Esophagus squamous epithelium (tissue), 4 donors: ENCODE measurements at regions not wholly inside any gene's neighbourhood (a gene's known extent, or its start where the extent isn't known, plus 50 kb on each side); places are given as distances from the start of the nearest gene placed in this dataset.

Experiments used
- CTCF ChIP-seq, 6 experiments: fragments of 450-650 bp in 4 of 6; fragments of 200-600 bp in 2 of 6; sonication (generic) in 2 of 6; IDR thresholded peaks; one replicate each; pipeline ENCODE4 v1.5.1; 2016 to 2019; ENCODE audit warnings: antibody characterized with exemption in 6 of 6, mild to moderate bottlenecking in 4 of 6, moderate library complexity in 4 of 6
- POLR2A ChIP-seq, 4 donors: fragments of 450-650 bp; IDR thresholded peaks; one replicate each; pipeline ENCODE4 v1.6.1; 2017; ENCODE audit warnings: antibody characterized with exemption in 4 of 4, mild to moderate bottlenecking in 4 of 4, moderate library complexity in 3 of 4

- no peak for TF ChIP-seq POLR2A (IDR thresholded peaks at IDR 0.05)
- no peak for TF ChIP-seq CTCF (IDR thresholded peaks at IDR 0.05)
Measured at GRCh38 chr11:69914286-69915150, 95.3 kb upstream of the FGF3 start.
